LNCAP (cell line): ENCODE measurements at regions not wholly inside any gene's neighbourhood (a gene's known extent, or its start where the extent isn't known, plus 50 kb on each side); places are given as distances from the start of the nearest gene placed in this dataset.

ENCODE experiments used
- TF ChIP-seq, protein P1 (sequence below): fragments of 450-650 bp; IDR thresholded peaks from 2 replicates; pipeline ENCODE4 v1.5.1; 2017; ENCODE audit warnings: mild to moderate bottlenecking

DNA sequence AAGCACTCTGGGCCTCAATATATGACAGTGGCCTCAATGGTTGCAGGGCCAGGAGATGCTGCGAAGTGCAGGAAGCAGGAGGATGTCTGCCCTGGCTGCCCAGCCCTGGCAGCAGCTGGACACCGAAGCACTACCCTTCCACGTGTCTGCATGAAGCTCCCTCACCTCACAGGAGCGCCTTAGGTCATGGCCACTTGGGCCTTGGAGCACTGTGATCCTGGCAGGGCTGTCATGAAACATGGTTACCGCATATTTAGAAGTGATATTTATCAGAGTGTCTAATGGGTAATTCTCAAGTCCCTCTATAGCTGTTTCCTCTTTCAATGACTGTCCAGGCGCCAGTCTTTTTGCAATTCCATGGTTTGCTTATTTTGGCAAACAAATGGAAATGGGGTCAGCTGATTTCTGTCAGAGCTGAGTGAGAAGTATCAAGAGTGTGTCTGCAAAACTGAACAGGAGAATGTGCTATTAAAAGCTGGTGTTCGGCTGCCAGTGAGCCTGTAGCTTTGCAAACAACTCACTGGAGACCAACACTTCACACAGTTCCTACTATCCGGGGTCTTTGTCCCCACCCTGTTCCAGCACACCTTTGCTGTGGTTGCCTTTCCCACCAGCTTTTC, 285.9 kb downstream of the KIF4B start:
- TF ChIP-seq, protein P1, sequence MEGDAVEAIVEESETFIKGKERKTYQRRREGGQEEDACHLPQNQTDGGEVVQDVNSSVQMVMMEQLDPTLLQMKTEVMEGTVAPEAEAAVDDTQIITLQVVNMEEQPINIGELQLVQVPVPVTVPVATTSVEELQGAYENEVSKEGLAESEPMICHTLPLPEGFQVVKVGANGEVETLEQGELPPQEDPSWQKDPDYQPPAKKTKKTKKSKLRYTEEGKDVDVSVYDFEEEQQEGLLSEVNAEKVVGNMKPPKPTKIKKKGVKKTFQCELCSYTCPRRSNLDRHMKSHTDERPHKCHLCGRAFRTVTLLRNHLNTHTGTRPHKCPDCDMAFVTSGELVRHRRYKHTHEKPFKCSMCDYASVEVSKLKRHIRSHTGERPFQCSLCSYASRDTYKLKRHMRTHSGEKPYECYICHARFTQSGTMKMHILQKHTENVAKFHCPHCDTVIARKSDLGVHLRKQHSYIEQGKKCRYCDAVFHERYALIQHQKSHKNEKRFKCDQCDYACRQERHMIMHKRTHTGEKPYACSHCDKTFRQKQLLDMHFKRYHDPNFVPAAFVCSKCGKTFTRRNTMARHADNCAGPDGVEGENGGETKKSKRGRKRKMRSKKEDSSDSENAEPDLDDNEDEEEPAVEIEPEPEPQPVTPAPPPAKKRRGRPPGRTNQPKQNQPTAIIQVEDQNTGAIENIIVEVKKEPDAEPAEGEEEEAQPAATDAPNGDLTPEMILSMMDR = no peak

DNA sequence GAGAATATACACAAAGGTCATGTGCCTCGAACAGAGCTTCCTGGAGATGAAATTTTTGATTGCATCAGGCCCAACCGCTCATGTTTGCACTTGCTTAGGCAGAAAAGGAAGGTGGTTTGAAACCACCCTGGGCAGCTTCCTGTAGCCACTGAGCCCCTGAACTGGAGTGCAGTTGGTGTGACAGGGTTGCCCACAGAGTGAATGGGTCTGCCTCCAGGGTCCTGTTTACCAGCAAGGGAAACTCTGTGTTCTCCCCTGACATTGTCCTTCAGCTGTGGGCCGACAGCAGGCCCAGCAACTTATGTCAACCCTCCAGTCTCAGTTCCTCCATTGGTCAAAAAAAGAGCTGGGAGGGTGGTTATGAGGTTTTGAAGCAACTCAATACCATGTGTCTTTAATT, 289.6 kb downstream of the KIF4B start:
- TF ChIP-seq, protein P1 = no peak

DNA sequence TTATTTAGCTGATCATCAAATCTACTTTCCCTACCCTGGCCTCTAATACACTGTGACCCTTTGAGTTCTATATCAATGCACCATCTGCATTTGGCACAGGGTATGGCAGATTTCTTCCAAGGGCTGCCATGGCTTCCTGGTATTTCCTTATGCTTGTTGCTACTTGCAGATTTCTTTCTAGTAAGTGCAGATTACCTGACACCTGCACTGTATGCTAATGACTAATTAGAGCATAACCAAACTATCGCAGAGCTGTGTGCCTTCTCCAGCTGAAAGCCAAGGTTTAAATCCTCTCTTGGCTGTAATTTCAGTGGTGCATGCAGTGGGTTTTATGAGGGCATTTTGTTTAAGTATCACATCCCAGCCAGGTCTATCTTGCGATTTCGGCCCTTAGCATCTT, 293.7 kb downstream of the KIF4B start:
- TF ChIP-seq, protein P1 = no peak

DNA sequence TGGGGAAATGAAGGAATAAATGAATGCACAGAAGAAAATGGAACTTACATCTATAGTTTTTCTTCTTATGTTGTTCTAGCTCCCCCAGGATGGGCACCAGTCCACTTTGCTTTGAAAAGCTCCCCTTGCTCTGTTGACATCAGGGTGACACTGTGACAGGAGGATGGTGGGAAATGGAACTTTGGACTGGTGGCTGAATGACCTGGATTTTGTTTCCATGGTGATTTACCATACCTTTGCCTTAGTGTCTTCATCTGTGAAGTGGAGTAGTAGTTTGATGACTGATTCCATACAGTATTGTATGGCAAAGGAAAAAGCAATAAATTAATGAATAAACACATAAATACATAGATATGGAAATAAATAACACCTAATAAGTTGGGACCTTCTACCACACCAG, 294.7 kb downstream of the KIF4B start:
- TF ChIP-seq, protein P1 = no peak

DNA sequence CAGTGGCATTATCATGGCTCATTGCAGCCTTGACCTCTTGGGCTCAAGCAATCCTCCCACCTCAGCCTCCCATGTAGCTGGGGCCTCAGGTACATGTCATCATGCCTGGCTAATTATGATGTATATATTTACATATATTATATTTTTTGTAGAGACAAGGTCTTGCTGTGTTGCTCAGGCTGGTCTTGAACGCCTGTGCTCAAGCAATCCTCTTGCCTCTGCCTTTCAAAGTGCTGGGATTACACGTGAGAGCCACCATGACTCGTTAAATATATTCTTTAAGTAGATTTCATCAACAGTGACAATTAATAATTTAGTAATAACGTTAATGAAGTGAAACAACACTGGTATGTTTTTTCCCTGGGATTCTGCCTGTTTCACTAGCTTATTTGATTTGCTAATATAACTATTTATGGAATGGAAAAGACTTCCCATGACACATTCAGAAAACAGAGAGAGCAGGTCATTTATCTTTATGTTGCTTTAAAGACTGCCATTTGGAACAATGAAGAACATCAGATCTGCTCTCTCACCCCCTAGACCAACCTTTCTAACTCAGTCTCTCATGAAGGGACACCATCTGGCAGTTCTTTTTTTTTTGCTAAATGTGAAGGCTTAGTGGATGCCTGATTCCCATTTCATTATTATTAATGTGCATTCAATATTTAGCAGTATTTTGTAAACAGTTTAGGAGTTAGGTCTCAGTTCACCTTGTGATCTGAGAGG, 295.6 kb downstream of the KIF4B start:
- TF ChIP-seq, protein P1 = no peak

DNA sequence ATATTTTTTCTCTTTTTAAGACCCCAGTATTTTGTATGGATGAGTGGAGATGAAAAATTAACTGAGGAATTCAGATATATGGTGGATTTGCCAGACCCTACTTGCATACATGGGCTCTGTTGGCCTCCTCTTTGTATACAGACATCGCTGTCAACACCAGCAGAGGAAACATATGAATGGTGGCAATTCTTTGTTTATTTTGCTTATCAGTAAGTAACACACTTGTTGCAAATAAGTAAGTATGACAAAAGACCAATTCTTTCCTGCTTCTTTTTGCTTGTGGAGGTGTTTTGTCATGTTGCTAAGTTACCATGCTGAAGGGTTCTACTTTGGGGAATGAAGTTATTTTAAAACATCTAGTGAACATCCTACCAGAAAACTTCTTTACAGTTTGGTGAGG, 298.2 kb downstream of the KIF4B start:
- TF ChIP-seq, protein P1 = no peak

DNA sequence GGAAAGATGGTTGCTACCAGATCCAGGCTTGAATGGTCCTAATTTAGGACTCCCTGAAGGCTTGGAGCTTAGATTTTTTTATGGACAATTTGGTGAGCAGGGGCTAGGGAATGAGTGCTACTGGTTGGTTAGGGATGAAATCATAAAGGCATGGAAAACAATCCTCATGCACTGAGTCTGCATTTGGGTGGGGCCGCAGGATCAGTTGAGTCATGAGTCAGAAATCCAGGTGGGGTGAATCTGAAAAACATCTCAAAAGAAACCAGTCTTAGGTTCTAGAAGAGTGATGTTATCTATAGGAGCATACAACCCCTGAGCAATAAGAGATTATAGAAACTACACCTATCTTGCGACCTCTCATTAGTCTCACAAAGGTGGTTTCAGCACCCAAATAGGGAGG, 300.0 kb downstream of the KIF4B start:
- TF ChIP-seq, protein P1 = no peak
